Body of pancreas (tissue), 4 donors: ENCODE measurements at regions not wholly inside any gene's neighbourhood (a gene's known extent, or its start where the extent isn't known, plus 50 kb on each side); places are given as distances from the start of the nearest gene placed in this dataset.

Experiments used
- ATAC-seq: fragments of 150-250 bp; one replicate; pipeline ENCODE4 v1.9.1; 2016
- DNase-seq, 4 donors: peaks; one replicate each; pipeline ENCODE4 v3.0.0-alpha.2; 2019
- H3K27ac ChIP-seq, 4 donors: fragments of 200-600 bp; sonication (generic); 1 replicate in 3 of 4; 2 replicates in 1 of 4; pipeline versions ENCODE4 v1.5.1 to v1.6.1; 2016 to 2019; ENCODE audit warnings: mild to moderate bottlenecking in 1 of 4, mixed read lengths in 1 of 4, moderate library complexity in 1 of 4
- H3K27me3 ChIP-seq, 2 donors: fragments of 200-600 bp; sonication (generic); one replicate each; pipeline ENCODE4 v1.6.0; 2016; ENCODE audit warnings: mild to moderate bottlenecking in 1 of 2
- H3K36me3 ChIP-seq, 2 donors: fragments of 200-600 bp; sonication (generic); replicated peaks in 1 of 2; 2 replicates each; pipeline ENCODE4 v1.5.1; 2016; ENCODE audit warnings: low read depth in 2 of 2; ENCODE audit not compliant: insufficient read depth in 1 of 2
- H3K4me1 ChIP-seq: fragments of 200-600 bp; sonication (generic); one replicate; pipeline ENCODE4 v1.6.0; 2016
- H3K4me3 ChIP-seq, 2 donors: fragments of 200-600 bp; sonication (generic); 1 replicate in 1 of 2; 2 replicates in 1 of 2; pipeline ENCODE4 v1.5.1; 2016 to 2019
- H3K9me3 ChIP-seq, 3 donors: fragments of 200-600 bp; sonication (generic); 1 replicate in 2 of 3; 2 replicates in 1 of 3; pipeline ENCODE4 v1.5.1; 2016
- CTCF ChIP-seq, 7 experiments: fragments of 450-650 bp in 4 of 7; fragments of 200-600 bp in 3 of 7; sonication (generic) in 3 of 7; IDR thresholded peaks; one replicate each; pipeline ENCODE4 v1.5.1; 2016 to 2019; ENCODE audit warnings: antibody characterized with exemption in 7 of 7
- POLR2A ChIP-seq, 3 donors: fragments of 450-650 bp; IDR thresholded peaks; one replicate each; pipeline ENCODE4 v1.6.1; 2016; ENCODE audit warnings: antibody characterized with exemption in 3 of 3, mild to moderate bottlenecking in 2 of 3
- WGBS, 2 donors: methylation state at CpG; one replicate each; pipeline ENCODE4 v1.1.5; 2017; 5-methylcytosine and 5-hydroxymethylcytosine counted together
- intact Hi-C: fragments of 100-400 bp; cut with DNase I; formaldehyde crosslinking; loops from one replicate; pipeline ENCODE4 v1.15.1; 2023

- 91 to 93% methylated on average over 5 of the region's 5 CpGs for WGBS, 2 donors
- peaks cover 65% of the 10 kb centered on the region for H3K4me1 ChIP-seq
These were observed 96.9 kb upstream of the ARMC2 start for GRCh38 chr6:108751282-108751681.

GRCh38 chr6:108751851-108752732 is 96.1 kb upstream of the ARMC2 start:
- 16 to 17% methylated on average over 4 of the region's 5 CpGs for WGBS, 2 donors
- TF ChIP-seq POLR2A (IDR thresholded peaks at IDR 0.05) = no peak
- TF ChIP-seq CTCF (IDR thresholded peaks at IDR 0.05) = no peak

More at GRCh38 chr6:108751282-108751681, 96.9 kb upstream of the ARMC2 start:
- H3K36me3 ChIP-seq = no peaks in the 10 kb centered on the region
- no peak for DNase-seq
- H3K4me3 ChIP-seq = no peak overlapping the region
- no peak for ATAC-seq
- H3K27me3 ChIP-seq = no peaks in the 10 kb centered on the region
- peaks cover 0 to 3% (median 0%) of the 10 kb centered on the region in 3 donors for H3K9me3 ChIP-seq
- H3K27ac ChIP-seq = peak overlapping the region; percentile 74 to 89 (median 83)
- TF ChIP-seq POLR2A (IDR thresholded peaks at IDR 0.05) (no peak), CTCF (IDR thresholded peaks at IDR 0.05) (no peak)
- intact Hi-C loops = no loop called here

GRCh38 chr6:108752733-108753590 is 95.3 kb upstream of the ARMC2 start:
- intact Hi-C loops = no loop called here

More at GRCh38 chr6:108751851-108752732, 96.1 kb upstream of the ARMC2 start:
- peak; percentile 84 to 91 (median 90) for DNase-seq
- H3K4me1 ChIP-seq = peaks cover 62% of the 10 kb centered on the region
- H3K36me3 ChIP-seq = no peaks in the 10 kb centered on the region
- peak; percentile 89 for ATAC-seq
- H3K9me3 ChIP-seq = peaks cover 0 to 3% (median 0%) of the 10 kb centered on the region in 3 donors
- H3K4me3 ChIP-seq = no peak overlapping the region
- no peaks in the 10 kb centered on the region for H3K27me3 ChIP-seq
- H3K27ac ChIP-seq = peak overlapping the region; percentile 74 to 89 (median 83)
- intact Hi-C loops = no loop called here

More at GRCh38 chr6:108752733-108753590, 95.3 kb upstream of the ARMC2 start:
- H3K4me3 ChIP-seq = no peak overlapping the region
- H3K36me3 ChIP-seq = no peaks in the 10 kb centered on the region
- TF ChIP-seq POLR2A (IDR thresholded peaks at IDR 0.05) = no peak
- TF ChIP-seq CTCF (IDR thresholded peaks at IDR 0.05) = no peak
- no peaks in the 10 kb centered on the region for H3K27me3 ChIP-seq
- H3K9me3 ChIP-seq = peaks cover 0 to 3% (median 0%) of the 10 kb centered on the region in 3 donors
- peak; percentile 59 for ATAC-seq
- H3K27ac ChIP-seq = peak overlapping the region; percentile 74 to 89 (median 83)
- DNase-seq = peak; percentile 47 to 76 (median 70)
- H3K4me1 ChIP-seq = peaks cover 62% of the 10 kb centered on the region
- 22 to 26% methylated on average over 9 of the region's 9 CpGs for WGBS, 2 donors
